ENCODE measurements at regions not wholly inside any gene's neighbourhood (a gene's known extent, or its start where the extent isn't known, plus 50 kb on each side); places are given as distances from the start of the nearest gene placed in this dataset.

DNA sequence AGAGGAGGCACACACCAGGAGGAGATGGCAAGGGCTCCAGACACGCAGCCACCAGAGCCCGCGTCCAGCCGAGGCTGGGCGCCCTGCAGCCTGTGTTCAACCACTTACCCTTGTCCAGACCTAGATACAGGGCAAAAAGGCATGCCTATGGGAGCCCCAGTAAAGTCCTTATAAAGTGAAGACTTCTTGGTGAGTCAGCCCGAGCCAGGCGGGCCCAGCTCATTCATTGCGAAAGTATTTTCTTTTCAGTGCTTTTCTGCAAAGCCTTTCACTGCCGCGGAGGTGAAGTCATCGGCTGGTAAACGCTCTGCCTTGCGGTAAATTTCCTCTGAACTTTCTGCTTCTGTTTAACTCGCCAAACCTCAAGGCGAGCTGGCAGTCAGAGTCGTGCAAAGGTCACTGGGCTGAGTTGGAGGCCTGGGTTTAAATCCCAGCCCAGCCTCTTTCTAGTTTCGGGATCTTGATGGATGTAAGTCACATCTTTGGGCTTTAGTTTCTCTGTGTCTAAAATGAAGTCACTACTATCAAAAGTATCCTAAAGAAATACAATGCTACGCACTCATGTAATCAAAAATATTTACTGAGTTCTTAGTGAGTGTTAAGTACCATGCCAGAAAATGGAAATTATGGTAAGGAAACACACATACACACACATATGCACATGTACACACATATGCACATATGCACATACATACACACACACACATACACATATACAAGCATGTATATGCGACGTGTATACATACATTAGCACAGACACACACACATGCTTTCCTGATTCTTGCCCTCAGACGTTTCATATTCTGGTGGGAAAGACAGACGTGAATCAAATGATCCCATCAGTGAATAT lies 54.7 kb upstream of the IFFO2 start (continued):
- TF ChIP-seq NR2F6 (IDR thresholded peaks at IDR 0.05) (no peak; the same call in 1 of the 2 replicates), NR2F6 (CRISPR knock-in tag; IDR thresholded peaks at IDR 0.05) (peak; percentile 76), NFKB2 (CRISPR knock-in tag; IDR thresholded peaks at IDR 0.05; ENCODE audit: borderline replicate concordance) (no peak), ZMYM4 (CRISPR knock-in tag; IDR thresholded peaks at IDR 0.05) (no peak), HMG20B (CRISPR knock-in tag; conservative IDR thresholded peaks at IDR 0.05) (peak; percentile 64; the same call in 1 of the 2 replicates), ZNF24 (IDR thresholded peaks at IDR 0.05) (no peak), ZNF7 (CRISPR knock-in tag; IDR thresholded peaks at IDR 0.05) (no peak), SNAI1 (CRISPR knock-in tag; IDR thresholded peaks at IDR 0.05; ENCODE audit: borderline replicate concordance) (no peak)
- TF ChIP-seq, protein P1, sequence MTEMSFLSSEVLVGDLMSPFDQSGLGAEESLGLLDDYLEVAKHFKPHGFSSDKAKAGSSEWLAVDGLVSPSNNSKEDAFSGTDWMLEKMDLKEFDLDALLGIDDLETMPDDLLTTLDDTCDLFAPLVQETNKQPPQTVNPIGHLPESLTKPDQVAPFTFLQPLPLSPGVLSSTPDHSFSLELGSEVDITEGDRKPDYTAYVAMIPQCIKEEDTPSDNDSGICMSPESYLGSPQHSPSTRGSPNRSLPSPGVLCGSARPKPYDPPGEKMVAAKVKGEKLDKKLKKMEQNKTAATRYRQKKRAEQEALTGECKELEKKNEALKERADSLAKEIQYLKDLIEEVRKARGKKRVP (CRISPR knock-in tag; IDR thresholded peaks at IDR 0.05): no peak
- TF ChIP-seq, protein P2, sequence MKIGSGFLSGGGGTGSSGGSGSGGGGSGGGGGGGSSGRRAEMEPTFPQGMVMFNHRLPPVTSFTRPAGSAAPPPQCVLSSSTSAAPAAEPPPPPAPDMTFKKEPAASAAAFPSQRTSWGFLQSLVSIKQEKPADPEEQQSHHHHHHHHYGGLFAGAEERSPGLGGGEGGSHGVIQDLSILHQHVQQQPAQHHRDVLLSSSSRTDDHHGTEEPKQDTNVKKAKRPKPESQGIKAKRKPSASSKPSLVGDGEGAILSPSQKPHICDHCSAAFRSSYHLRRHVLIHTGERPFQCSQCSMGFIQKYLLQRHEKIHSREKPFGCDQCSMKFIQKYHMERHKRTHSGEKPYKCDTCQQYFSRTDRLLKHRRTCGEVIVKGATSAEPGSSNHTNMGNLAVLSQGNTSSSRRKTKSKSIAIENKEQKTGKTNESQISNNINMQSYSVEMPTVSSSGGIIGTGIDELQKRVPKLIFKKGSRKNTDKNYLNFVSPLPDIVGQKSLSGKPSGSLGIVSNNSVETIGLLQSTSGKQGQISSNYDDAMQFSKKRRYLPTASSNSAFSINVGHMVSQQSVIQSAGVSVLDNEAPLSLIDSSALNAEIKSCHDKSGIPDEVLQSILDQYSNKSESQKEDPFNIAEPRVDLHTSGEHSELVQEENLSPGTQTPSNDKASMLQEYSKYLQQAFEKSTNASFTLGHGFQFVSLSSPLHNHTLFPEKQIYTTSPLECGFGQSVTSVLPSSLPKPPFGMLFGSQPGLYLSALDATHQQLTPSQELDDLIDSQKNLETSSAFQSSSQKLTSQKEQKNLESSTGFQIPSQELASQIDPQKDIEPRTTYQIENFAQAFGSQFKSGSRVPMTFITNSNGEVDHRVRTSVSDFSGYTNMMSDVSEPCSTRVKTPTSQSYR (CRISPR knock-in tag; IDR thresholded peaks at IDR 0.05; ENCODE audit: borderline replicate concordance): no peak
- TF ChIP-seq, protein P3, sequence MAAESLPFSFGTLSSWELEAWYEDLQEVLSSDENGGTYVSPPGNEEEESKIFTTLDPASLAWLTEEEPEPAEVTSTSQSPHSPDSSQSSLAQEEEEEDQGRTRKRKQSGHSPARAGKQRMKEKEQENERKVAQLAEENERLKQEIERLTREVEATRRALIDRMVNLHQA (CRISPR knock-in tag; IDR thresholded peaks at IDR 0.05): no peak
- TF ChIP-seq, protein P4, sequence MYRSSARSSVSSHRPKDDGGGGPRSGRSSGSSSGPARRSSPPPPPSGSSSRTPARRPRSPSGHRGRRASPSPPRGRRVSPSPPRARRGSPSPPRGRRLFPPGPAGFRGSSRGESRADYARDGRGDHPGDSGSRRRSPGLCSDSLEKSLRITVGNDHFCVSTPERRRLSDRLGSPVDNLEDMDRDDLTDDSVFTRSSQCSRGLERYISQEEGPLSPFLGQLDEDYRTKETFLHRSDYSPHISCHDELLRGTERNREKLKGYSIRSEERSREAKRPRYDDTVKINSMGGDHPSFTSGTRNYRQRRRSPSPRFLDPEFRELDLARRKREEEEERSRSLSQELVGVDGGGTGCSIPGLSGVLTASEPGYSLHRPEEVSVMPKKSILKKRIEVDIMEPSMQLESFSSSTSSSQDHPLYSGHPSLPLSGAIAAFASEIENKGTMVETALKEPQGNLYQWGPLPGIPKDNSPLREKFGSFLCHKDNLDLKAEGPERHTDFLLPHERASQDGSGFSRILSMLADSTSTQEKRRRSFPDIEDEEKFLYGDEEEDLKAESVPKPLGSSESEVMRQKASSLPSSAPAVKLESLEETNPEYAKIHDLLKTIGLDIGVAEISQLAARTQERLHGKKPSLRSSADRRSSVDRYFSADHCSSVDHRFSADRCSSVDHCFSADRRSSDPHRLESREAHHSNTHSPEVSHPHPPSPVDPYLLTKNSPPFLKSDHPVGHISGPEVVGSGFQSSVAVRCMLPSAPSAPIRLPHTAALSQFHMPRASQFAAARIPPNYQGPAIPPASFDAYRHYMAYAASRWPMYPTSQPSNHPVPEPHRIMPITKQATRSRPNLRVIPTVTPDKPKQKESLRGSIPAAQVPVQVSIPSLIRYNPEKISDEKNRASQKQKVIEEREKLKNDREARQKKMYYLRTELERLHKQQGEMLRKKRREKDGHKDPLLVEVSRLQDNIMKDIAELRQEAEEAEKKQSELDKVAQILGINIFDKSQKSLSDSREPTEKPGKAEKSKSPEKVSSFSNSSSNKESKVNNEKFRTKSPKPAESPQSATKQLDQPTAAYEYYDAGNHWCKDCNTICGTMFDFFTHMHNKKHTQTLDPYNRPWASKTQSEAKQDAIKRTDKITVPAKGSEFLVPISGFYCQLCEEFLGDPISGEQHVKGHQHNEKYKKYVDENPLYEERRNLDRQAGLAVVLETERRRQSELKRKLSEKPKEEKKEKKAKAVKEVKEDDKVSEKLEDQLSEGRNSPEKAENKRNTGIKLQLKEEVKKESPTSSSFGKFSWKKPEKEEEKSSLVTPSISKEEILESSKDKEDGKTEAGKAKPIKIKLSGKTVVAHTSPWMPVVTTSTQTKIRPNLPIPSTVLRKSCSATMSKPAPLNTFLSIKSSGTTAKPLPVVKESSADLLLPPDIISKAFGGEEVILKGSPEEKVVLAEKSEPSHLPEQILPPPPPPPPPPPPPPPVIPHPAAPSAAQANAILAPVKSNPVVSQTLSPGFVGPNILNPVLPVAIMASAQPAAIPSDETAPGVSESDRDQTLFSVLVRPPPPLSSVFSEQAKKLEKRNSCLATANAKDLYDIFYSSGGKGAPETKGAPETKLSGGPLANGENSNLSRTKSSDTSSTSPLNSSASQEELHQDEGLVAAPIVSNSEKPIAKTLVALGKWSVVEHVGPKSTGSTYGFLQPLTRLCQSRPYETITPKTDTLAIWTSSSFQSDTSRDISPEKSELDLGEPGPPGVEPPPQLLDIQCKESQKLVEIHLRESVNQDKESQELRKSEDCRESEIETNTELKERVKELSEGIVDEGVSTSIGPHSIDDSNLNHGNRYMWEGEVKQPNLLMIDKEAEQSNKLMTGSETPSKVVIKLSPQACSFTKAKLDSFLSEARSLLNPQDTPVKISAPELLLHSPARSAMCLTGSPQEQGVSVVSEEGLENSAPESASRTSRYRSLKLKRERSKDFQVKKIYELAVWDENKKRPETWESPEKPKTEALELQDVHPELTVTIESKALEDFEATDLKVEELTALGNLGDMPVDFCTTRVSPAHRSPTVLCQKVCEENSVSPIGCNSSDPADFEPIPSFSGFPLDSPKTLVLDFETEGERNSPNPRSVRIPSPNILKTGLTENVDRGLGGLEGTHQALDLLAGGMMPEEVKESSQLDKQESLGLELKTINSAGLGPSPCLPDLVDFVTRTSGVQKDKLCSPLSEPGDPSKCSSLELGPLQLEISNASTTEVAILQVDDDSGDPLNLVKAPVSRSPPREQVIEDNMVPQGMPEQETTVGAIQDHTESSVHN (CRISPR knock-in tag; IDR thresholded peaks at IDR 0.05): no peak
- TF ChIP-seq, protein P5, sequence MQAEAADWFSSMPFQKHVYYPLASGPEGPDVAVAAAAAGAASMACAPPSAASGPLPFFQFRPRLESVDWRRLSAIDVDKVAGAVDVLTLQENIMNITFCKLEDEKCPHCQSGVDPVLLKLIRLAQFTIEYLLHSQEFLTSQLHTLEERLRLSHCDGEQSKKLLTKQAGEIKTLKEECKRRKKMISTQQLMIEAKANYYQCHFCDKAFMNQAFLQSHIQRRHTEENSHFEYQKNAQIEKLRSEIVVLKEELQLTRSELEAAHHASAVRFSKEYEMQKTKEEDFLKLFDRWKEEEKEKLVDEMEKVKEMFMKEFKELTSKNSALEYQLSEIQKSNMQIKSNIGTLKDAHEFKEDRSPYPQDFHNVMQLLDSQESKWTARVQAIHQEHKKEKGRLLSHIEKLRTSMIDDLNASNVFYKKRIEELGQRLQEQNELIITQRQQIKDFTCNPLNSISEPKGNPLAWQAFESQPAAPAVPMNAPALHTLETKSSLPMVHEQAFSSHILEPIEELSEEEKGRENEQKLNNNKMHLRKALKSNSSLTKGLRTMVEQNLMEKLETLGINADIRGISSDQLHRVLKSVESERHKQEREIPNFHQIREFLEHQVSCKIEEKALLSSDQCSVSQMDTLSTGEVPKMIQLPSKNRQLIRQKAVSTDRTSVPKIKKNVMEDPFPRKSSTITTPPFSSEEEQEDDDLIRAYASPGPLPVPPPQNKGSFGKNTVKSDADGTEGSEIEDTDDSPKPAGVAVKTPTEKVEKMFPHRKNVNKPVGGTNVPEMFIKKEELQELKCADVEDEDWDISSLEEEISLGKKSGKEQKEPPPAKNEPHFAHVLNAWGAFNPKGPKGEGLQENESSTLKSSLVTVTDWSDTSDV (CRISPR knock-in tag; IDR thresholded peaks at IDR 0.05): no peak

Data from HepG2 (cell line).